UCSD-AML1 (cell line): ENCODE measurements at regions not wholly inside any gene's neighbourhood (a gene's known extent, or its start where the extent isn't known, plus 50 kb on each side); places are given as distances from the start of the nearest gene placed in this dataset.
"Not testable (repeated sequence)": the region's sequence is repeated elsewhere in the genome, so short reads cannot be mapped to it uniquely, and the experiment has no call there.

Experiments
- DNase-seq: peaks from one replicate; lab custom pipeline; 2025; ENCODE audit not compliant: unreplicated experiment; lab: John Stamatoyannopoulos, UW

DNA sequence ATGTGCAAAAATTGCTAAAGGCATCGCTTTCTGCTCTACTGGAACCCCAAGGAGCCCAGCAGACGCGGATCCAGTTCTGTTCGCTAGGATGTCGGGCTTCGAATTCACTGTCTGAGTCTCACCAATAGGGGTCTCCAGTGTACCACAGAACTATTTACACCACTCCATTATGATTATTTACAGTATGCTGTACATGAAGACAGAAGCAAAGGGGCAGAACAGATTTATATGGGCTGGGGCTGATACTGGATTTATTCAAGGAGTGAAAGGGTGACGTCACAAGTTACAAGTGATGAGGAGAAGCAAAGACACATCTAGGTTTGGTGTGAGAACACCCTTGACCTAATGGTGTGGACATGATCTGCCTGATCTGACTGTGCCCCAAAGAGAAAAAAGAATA is 185.3 kb upstream of the ATP5MC3 start:
- peak; percentile 12 for DNase-seq

DNA sequence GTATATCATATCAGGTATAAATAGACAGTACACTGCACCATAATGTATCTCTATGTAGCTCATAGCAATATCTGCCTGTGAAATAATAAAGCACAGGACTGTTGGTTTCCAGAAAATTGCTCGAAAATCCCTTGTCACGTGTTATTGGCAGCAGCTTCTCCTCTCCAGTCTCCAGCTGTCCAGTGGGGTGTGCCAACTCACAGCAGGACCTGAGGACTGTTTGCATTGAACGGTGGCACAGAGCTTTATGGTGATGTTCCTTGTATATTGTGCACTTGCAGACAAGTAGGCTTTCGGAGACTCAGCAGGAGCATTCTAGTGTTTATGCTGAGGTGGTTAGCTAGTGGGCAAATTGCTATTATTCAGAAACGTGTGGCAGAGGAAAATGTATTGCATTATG is 182.2 kb upstream of the ATP5MC3 start:
- no peak for DNase-seq

DNA sequence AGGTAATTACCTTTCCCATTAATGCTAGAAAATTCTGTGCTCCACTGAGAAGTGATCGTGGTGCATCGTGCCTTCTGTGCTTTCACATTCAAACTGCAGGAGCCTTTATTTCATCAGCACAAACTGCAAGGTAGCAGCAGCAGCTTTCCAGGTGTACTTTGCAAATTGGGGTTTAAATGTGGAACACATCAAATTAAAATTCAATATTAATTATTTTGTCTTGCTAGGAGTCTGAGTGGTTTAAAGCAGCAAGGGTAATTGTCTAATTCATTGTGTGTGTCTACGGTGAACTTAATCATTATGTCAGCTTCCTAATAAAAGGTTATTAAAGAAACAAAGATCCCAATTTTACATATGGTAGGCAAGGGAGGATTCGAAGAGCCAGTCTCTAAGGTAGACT is 180.8 kb upstream of the ATP5MC3 start:
- DNase-seq = no peak

DNA sequence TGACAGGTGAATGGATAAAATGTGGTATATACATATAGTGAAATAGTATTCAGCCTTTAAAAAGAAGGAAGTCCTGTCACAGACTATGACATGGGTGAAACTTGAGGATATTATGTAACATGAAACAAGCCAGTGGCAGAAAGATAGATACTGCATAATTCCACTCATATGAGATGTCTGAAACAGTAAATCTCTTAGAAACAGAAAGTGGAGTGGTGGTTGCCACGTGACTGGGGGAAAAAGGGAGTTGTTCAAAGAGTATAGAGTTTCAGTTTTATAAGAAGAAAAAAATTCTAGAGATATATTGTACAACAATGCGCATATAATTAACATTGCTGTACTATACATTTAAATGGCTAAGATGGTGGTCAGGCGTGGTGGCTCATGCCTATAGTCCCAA is 178.2 kb upstream of the ATP5MC3 start:
- no peak for DNase-seq

DNA sequence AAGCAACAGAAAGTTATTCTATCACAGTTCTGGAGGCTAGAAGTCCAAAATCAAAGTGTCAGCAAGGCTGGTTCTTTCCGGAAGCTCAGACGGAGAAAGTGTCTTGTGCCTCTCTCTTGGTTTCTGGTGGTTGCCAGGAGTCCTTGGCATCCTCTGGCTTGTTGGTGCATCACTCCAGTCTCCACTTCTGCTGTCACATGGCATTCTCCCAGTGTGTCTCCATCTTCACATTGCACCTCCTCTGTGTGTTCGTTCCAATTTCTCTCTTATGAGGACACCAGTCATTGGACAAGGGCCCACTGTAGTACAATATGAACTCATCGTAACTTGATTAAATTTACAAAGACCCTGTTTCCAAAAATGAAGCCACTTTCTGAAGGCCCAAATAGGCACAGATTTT is 175.4 kb upstream of the ATP5MC3 start:
- no peak for DNase-seq

DNA sequence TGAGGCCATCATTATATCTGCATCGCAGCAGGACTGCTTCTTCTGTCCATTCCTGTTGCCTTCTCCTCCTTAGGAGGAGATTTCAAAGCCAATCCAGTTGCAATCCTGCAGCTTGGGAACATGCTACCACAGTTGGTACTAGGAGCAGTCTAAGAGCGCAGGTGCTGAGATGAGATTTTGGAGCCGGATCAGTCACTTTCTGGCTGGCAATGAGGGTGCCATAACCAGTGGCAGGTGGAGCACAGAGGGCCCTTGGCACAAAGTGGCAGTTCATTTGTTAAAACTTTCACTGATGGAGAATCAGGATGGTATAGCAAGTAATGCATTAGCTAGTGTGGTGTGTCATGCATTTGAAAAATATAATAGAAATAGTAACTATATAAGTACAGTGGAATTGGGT is 173.7 kb upstream of the ATP5MC3 start:
- DNase-seq = no peak

DNA sequence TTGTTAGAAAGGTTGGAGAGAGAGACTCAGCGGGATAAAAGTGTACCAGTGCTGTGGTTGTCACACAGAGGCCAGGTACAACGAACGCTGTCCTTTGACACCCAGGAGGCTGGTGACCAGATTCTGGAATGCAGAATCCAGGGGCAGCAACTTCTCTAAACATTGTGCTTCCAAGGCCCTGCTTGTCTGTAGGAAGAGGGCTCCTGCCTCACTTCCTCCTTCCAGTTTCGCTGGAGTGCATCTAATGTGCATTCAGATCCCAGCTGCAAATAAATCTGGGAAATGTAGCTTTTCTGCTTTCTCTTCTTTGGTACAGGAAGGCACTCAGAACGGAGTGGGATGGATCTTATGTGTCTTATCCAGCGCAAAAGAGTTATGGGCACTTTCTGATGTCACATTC is 171.8 kb upstream of the ATP5MC3 start:
- no peak for DNase-seq

DNA sequence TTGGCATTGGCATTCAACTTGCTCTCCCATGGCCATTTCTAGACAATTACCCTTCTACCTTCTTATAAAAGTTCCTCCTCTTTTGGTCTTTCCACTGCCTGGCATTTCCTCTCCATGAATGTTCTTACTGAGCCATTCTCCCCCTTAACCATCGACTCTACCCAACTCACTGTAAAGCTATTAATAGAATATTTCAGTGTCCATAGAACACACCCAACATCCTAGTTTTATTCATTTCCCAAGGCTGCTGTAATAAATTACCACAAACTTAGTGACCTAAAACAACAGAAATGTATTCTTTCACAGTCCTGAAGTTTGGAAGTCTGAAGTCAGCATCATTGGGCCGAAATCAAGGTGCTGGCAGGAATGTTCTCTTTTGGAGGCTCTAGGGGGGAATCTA is 170.0 kb upstream of the ATP5MC3 start:
- no peak for DNase-seq

DNA sequence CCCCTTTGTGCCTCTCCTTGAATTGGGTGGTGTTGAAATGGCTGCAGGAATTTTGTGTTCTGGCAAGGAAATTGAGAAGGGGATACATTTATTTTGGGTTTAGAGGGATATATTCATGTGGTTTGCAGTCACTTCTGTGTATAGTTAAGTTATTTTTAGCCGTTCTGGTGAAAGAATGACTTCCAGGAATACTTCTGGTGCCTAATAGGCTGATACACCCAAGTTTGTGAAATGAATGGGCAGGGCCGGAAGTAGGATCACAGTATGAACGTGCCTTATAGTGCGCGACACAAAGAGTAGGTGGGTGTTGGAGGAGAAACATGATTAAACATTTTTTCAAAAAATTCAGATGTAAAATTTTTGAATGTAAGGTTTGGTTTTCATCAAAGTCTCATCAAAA is 168.6 kb upstream of the ATP5MC3 start:
- no peak for DNase-seq

DNA sequence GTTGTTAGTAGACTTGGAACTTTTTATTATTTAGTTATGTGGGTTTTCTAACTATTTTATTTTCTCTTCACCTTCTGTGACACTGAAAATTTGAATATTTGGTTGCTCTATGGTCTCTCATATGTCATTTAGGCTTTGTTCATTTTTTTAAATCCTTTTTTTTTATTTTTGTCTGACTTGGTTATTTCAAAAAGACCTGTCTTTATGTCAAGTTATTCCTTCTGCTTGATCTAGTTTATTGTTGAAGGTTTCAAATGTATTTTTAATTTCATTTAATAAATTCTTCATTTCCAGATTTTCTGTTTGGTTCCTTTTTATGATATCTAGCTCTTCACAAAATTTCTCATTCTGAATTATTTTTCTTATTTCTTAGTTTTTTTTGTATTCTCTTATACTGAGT is 160.6 kb upstream of the ATP5MC3 start:
- no peak for DNase-seq

DNA sequence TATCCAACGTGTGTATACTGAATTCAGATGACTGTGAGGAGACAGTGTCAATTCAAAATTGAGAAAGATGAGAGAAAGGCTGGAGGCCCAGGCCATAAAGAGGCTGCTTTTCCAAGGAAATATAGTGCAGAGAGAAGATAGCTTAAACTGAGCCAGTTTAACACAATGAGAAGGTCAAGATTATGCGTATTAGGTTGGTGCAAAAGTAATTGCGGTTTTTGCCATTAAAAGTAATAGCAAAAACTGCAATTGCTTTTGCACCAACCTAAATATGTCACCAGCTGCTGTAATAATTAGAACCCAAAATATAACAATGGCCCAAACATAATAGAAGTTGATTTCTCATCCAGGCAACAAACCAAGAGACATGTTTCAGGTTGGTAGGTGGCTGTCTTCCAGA is 148.7 kb upstream of the ATP5MC3 start:
- DNase-seq = no peak

DNA sequence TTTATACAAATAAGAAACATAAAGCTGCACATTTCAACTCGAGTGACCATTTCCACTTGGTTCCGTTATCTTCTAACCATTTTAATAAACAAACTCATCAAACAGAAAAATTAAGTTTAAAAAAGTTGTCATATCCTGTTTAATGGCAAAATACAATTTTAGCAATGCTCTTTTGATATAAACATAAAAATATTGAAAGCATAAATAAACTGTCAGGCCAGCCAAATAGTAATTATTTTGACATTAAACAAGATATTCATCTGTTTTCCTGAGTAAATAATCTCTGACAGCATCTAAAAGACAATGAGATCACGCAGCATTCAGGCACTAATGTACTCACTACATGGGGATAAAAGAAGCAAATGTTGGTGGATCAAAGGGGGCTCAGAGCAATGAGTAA is 145.3 kb upstream of the ATP5MC3 start:
- DNase-seq = no peak

DNA sequence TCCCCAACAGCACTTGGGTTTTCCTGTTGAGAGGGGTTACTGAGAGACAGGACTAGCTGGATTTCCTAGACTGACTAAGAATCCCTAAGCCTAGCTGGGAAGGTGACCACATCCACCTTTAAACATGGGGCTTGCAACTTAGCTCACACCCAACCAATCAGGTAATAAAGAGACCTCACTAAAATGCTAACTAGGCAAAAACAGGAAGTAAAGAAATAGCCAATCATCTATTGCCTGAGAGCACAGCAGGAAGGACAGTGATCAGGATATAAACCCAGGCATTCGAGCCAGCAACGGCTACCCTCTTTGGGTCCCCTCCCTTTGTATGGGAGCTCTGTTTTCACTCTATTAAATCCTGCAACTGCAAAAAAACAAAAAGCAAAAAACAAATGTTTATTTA is 144.7 kb upstream of the ATP5MC3 start:
- not testable (repeated sequence) for DNase-seq

DNA sequence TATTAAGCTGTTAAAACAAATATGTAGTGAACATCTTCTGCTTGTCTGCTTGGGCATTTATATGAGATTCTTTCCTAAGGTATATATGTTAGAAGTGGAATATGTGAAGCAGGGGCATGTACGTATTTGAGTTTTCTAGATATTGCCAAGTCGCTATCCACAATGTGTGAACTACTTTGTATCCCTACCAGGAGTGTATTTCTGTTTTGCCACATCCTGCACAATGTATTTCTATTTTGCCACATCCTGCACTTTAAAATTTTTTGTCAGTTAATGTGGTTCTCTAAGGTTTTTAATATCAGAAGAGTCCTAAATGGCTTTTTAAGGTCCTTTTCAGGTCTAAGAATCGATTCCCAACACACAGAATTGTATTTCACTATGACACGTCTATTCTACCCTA is 141.7 kb upstream of the ATP5MC3 start:
- no peak for DNase-seq

DNA sequence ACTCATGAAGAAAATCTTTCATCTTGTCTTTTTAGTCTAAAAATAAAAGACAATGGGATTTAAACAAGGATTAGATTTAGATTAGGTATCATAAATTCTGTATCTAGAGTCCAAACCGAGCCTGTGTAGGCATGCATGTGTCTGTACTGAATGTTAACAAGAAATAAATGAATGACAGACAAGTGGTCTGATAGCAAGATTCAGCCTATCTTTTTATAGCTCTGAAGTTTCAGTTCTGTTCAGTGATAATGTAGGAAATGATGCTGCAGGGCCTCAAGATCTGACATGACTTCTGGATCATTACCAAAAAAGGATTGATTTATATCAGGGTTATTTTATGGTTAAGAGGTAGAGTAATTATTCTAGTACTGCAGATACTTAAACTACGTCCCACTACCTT is 137.0 kb upstream of the ATP5MC3 start:
- no peak for DNase-seq

DNA sequence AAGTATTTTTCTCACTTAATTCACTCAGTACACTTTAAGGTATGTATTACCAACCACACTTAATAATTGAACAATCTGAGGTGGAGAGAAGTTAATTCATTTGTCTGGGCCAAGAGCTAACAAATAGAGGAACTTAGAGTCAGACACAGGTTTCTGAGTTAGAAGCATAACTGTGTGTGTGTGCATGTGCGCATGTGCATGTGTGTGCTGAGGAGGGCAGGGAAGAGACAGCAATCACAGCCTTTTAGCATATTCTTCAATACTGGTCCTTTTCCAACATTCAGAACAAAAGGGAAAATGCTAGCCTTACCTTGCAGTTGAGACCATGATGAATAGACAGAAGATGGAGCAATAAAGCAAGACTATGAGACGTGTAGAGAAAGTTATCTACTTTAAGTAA is 136.2 kb upstream of the ATP5MC3 start:
- no peak for DNase-seq

DNA sequence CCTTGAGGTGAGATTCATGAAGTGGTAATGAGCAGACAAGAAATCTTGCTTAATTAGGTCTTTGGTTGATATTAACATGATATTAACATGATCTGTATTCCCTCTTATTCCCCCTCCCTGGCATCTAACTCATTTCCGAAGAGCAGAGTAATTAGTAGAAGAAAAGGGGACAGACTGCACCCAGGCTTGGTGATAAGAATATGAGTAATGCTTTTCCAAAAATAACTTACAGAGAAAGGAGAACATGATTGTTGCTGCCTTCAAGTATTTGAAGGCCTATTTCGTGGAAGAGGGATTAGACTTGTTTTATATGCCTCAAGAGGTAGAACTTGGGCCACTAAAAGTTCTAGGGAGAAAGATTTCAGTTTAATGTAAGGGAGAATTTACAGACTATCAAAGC is 130.6 kb upstream of the ATP5MC3 start:
- no peak for DNase-seq

DNA sequence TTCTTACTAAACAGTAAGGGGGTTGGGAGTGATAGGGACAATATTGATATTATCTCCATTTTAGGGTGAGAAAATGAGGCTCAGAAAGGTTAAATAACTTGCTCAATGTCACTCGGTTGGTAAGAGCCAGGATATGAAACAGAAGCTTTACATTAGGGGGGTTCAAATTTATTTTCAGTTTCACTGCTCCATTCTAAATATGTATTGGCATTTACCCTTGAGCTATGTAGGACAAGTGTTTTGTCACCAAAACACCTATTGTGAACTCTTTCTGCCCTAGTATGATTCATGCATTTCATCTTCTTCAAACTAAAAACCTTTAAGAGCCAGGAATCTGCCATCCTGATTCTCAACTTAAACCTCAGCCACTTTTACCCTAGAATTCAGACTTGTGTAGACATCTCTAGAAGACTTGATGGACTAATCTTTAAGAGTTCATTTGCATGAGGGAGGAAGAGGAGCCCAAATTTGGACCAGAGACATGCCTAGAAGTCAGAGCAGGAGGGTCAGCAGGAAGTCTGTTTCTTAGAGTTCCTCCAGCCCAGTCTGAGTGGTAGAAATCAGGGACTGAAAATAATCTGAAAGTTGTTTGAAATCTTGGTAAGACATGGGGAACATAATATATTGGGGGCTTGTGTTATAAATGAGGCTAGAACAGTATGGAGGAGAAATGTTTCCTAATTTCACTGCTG is 129.4 kb upstream of the ATP5MC3 start:
- no peak for DNase-seq

DNA sequence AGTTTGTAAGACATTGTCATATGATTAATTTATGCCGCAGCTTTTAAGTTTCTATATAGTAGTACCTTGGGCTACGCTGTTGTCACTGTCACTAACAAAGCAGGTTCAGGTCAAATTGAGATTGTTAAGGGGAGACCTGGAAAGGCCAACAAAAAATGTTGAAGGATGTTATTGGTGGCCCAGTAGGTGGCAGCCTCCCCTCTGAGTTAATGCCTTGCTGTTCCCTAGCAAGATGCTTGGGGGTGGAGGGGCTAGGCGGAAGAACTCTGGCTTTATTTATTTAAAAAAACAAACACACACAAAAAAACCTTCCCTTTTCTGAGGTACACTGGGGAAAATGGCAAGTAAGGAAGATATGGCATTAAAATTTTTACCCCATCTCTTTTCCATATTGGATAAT is 128.3 kb upstream of the ATP5MC3 start:
- DNase-seq = peak; percentile 11

DNA sequence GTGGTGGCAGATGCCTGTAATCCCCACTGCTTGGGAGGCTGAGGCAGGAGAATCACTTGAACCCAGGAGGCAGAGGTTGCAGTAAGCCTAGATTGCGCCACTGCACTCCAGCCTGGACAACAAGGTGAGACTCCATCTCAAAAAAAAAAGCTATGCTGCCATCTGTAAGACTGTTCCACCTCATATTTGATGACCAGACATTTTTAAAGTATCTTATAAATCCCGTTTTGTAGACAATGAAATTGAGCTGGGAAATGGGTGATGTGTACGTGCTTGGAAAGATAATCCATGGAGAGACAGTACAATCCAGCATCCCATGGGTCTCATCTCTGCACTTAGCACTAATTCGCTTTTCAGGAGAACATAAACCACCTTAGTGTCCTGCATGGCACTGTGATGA is 126.5 kb upstream of the ATP5MC3 start:
- DNase-seq = no peak

DNA sequence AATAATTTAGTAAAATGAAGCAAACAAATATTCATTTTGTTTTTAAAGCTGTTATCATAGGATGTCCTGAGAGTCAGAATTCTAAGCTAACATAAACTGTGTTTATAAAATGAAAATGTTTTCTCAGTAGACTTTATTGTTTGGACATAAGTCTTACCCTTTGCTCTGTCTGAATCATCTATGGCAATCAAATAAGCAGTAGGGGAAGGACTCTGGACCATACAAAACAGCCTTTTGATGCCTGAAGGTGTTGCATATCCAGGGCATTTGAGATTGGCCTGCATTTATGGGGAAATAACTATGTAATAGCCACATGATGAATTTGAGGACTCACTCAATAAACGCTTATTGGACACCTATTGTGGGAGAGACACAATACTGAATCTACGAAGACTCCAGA is 123.0 kb upstream of the ATP5MC3 start:
- DNase-seq = no peak

DNA sequence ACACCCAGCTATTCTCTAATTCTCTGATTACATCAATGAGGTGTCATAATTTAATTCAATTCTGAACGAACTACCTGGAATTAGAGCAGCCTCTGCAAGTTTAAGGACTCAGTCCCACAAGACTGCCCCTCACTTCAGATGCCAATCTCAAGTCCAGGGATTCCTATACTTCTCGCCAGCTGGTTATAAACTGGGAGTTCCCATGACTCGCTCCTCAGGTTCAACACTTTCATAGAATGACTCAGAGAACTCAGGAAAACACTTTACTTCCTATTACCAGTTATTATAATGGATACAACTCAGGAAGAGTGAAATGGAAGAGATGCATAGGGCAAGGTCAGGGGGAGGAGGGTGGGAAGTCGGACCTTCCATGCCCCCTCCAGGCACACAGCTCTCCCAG is 112.3 kb upstream of the ATP5MC3 start:
- no peak for DNase-seq

DNA sequence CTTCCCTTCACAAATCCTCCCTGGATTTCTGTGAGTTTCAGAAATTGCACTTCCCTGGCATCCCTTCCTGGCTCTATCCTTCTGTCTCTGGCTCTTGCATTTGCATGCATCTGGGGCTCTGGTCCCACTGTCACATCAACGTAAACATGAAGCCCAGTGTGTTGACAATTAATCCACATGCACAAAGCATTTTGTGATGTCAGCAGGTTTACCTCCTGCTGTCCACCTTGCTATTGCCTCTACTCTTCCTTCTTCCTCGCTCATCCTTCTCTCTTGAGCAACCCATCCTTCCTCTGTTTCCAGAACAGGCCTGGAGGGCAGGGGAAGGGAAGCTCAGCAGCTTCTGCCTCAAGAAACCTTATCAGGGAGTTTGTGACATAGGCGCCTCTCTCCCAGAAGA is 111.7 kb upstream of the ATP5MC3 start:
- no peak for DNase-seq

DNA sequence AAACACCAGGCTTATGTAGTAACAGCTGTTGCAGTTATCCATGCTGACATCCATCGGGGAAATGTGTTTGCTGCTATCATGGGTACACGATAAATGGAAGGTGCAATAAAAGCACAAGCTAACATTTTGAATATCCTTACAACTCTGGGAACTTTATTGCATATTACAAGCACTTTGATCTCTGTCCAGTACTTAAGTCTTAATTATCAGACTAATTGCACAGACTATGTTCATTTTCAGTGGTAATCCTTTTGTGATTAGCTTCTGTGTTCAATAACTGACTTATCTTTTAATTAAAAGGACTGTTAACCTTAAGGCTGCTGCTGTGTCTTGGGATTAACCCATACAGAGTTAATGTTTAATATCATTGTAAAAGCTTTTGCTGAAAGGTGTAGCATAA is 101.4 kb upstream of the ATP5MC3 start:
- no peak for DNase-seq
